Large intestine (tissue), 3 donors: ENCODE measurements at regions not wholly inside any gene's neighbourhood (a gene's known extent, or its start where the extent isn't known, plus 50 kb on each side); places are given as distances from the start of the nearest gene placed in this dataset.

Source experiments
- DNase-seq, 2 donors: peaks; one replicate each; pipeline versions ENCODE4 v3.0.0 to v3.0.0-alpha.2; 2013
- H3K27ac ChIP-seq: one replicate; pipeline ENCODE4 v1.5.1; 2013; ENCODE audit warnings: low read length
- H3K27me3 ChIP-seq: 2 replicates; pipeline ENCODE4 v1.6.1; 2013; ENCODE audit warnings: low read length; ENCODE audit not compliant: control insufficient read depth, insufficient read depth
- H3K36me3 ChIP-seq: 2 replicates; pipeline ENCODE4 v1.6.1; 2013; ENCODE audit warnings: low read length; ENCODE audit not compliant: control insufficient read depth, insufficient read depth
- H3K4me1 ChIP-seq: one replicate; pipeline ENCODE4 v1.6.1; 2013; ENCODE audit warnings: low read length; ENCODE audit not compliant: control insufficient read depth, insufficient read depth
- H3K4me3 ChIP-seq: one replicate; pipeline ENCODE4 v1.5.1; 2013; ENCODE audit warnings: low read length
- H3K9me3 ChIP-seq: one replicate; pipeline ENCODE4 v1.6.1; 2013; ENCODE audit warnings: mild to moderate bottlenecking, low read depth, low read length, moderate library complexity; ENCODE audit not compliant: control insufficient read depth
- WGBS: methylation state at CpG from one replicate; pipeline ENCODE4 v1.1.5; 2013; ENCODE audit warnings: low lambda C conversion rate; ENCODE audit not compliant: insufficient coverage; 5-methylcytosine and 5-hydroxymethylcytosine counted together

- Histone ChIP-seq H3K4me1 (no peaks in the 10 kb centered on the region), H3K4me3 (no peak overlapping the region), H3K27ac (no peak overlapping the region), H3K9me3 (no peaks in the 10 kb centered on the region), H3K27me3 (no peaks in the 10 kb centered on the region), H3K36me3 (no peaks in the 10 kb centered on the region)
- WGBS = no CpG with 5 or more reads among the region's 4 CpGs
- no peak for DNase-seq
Measured at GRCh38 chr7:135831455-135832195, 83.0 kb upstream of the FAM180A start.

- no peak overlapping the region for H3K27ac ChIP-seq
- H3K4me1 ChIP-seq = no peaks in the 10 kb centered on the region
- H3K27me3 ChIP-seq = no peaks in the 10 kb centered on the region
- no peaks in the 10 kb centered on the region for H3K9me3 ChIP-seq
- H3K36me3 ChIP-seq = no peaks in the 10 kb centered on the region
- DNase-seq = no peak
- no peak overlapping the region for H3K4me3 ChIP-seq
- no CpG with 5 or more reads among the region's 9 CpGs for WGBS
Measured at GRCh38 chr7:135828604-135829003, 80.0 kb upstream of the FAM180A start.

GRCh38 chr7:135827391-135827790, 78.8 kb upstream of the FAM180A start:
- WGBS = 0% methylated on average over 1 of the region's 2 CpGs
- H3K4me3 ChIP-seq = no peak overlapping the region

DNA sequence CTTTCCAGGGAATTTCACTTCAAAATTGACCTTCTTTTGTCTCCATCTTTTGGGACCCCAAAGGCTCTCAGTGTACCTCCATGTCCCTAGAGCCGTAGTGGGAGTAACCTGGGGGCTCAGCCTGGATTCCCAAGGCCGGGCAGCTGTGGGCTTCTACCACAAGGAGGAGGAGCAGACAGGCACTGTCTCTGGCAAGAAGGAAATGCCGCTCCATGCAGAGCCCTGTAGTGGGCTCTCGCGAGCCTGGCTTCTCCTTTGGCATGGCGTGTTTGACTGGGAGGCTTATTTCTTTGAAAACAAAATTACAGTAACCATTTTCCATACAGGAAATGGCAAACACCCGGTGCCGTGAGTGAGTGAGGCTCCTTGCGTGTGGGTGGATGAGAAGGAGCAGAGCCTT, 76.8 kb upstream of the FAM180A start:
- Histone ChIP-seq H3K36me3 (no peaks in the 10 kb centered on the region), H3K27me3 (no peaks in the 10 kb centered on the region), H3K9me3 (no peaks in the 10 kb centered on the region), H3K27ac (no peak overlapping the region), H3K4me3 (no peak overlapping the region), H3K4me1 (no peaks in the 10 kb centered on the region)
- DNase-seq = no peak
- no CpG with 5 or more reads among the region's 9 CpGs for WGBS

More at GRCh38 chr7:135827391-135827790, 78.8 kb upstream of the FAM180A start:
- no peak overlapping the region for H3K27ac ChIP-seq
- H3K4me1 ChIP-seq = no peaks in the 10 kb centered on the region
- H3K36me3 ChIP-seq = no peaks in the 10 kb centered on the region
- no peak for DNase-seq
- no peaks in the 10 kb centered on the region for H3K9me3 ChIP-seq
- H3K27me3 ChIP-seq = no peaks in the 10 kb centered on the region

DNA sequence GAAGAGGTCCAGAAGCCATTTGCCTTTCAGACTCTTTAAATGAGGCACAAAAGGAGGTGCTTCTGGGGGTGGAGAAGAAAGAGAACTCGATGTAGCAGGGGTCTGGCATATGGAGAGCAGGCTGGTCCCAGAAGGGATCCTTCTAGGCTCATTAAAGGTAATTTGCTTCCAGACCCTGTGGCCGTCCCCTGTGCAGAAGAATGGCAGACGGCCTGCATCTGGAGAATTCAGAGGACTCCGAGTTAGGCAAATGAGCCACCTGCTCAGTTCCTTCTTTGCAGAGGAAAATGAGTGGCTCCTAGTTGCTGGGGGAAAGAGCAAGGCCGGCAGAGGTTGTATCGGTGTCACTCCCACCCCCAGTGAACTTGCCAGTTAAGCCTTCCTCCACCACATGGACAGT, 73.8 kb upstream of the FAM180A start:
- Histone ChIP-seq H3K27me3 (no peaks in the 10 kb centered on the region), H3K4me3 (no peak overlapping the region), H3K4me1 (no peaks in the 10 kb centered on the region), H3K27ac (no peak overlapping the region), H3K36me3 (no peaks in the 10 kb centered on the region), H3K9me3 (no peaks in the 10 kb centered on the region)
- no CpG with 5 or more reads among the region's 6 CpGs for WGBS
- DNase-seq = no peak

DNA sequence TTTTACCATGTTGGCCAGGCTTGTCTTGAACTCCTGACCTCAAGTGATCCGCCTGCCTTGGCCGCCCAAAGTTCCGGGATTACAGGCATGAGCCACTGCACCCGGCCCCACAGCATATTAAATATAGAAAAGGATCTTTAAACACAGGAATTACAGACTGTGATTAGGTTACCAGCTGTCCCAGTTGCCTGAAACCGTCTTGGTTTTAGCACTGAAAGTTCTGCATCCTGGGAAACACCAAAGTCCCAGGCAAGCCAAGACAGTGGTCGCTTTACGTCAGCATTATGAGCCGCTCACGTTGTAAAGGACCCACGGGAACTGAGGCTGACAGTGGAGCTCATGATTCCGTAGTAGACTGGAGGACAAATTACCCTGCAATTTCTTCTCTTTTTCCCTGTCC, 69.0 kb upstream of the FAM180A start:
- Histone ChIP-seq H3K36me3 (no peaks in the 10 kb centered on the region), H3K4me3 (no peak overlapping the region), H3K27me3 (no peaks in the 10 kb centered on the region), H3K9me3 (no peaks in the 10 kb centered on the region), H3K27ac (no peak overlapping the region), H3K4me1 (no peaks in the 10 kb centered on the region)
- no CpG with 5 or more reads among the region's 11 CpGs for WGBS
- no peak for DNase-seq

DNA sequence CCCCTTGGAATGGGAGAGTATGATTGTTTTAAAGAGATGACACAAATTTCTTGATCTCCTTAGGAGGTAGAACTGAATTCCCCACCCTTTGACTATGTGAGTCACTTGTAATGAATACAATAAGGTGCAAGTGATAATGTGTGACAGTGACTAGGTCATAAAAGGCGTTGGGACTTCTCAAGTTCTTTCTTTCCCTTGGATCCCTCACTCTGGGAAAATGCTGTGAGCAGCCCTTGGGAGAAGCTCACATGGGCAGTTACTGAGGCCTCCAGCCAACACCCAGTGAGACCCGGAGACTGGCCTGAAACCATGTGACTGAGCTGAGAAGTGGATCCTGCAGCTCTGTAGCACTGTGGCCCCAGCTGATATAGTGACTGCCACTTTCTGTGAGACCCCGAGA, 66.4 kb upstream of the FAM180A start:
- no CpG with 5 or more reads among the region's 3 CpGs for WGBS
- no peaks in the 10 kb centered on the region for H3K36me3 ChIP-seq

GRCh38 chr7:135812148-135812547, 63.5 kb upstream of the FAM180A start:
- Histone ChIP-seq H3K36me3 (no peaks in the 10 kb centered on the region), H3K4me3 (no peak overlapping the region), H3K27me3 (no peaks in the 10 kb centered on the region), H3K4me1 (no peaks in the 10 kb centered on the region), H3K9me3 (no peaks in the 10 kb centered on the region), H3K27ac (no peak overlapping the region)
- no CpG with 5 or more reads among the region's 8 CpGs for WGBS
- DNase-seq = no peak

More for the DNA sequence above, 66.4 kb upstream of the FAM180A start:
- no peak for DNase-seq
- H3K9me3 ChIP-seq = no peaks in the 10 kb centered on the region
- no peaks in the 10 kb centered on the region for H3K27me3 ChIP-seq
- H3K4me3 ChIP-seq = no peak overlapping the region
- no peaks in the 10 kb centered on the region for H3K4me1 ChIP-seq
- H3K27ac ChIP-seq = no peak overlapping the region

GRCh38 chr7:135811506-135811905, 62.9 kb upstream of the FAM180A start:
- no peak overlapping the region for H3K4me3 ChIP-seq
- no peaks in the 10 kb centered on the region for H3K9me3 ChIP-seq
- DNase-seq = peak; percentile 25 to 36
- H3K27me3 ChIP-seq = no peaks in the 10 kb centered on the region
- H3K27ac ChIP-seq = no peak overlapping the region
- no peaks in the 10 kb centered on the region for H3K36me3 ChIP-seq
- H3K4me1 ChIP-seq = no peaks in the 10 kb centered on the region

DNA sequence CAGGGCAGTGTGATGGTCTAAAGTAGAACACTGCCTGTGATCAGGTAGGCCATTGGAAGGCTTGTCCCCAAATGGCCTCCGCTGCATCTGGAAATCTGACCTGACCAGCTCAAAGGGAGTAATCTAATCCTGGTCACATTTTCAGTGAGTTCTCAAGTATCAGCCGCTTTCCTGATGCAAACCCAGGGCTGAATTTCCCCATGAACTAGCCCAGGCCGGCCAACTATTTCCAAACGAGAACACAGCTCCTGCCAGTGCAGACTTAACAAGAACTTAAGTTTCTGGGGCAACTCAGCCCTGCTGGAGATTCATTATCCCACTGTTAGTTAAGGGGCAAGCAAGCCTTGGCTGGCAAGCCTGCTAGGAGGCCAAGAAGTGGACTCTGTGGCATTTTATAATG, 59.6 kb upstream of the FAM180A start:
- DNase-seq = no peak
- H3K27ac ChIP-seq = no peak overlapping the region

DNA sequence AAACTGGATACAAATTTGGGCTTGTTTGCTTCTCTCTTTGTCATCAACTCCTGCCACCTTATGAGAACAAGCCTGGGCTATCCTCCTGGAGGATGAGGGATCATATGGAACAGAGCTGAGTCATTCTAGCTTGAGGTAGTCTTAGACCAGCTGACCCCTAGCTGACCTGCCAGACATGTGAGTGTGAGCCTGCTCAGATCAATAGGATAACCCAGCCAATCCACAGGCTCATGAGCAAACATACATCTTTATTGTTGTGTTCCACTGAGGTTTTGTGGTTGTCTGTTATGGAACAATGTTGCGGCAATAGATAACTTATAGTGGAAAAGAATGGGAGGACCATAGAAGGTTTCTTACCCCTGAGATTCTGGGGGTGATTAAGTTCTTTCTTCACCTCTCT, 54.5 kb upstream of the FAM180A start:
- peaks cover 2% of the 10 kb centered on the region for H3K27me3 ChIP-seq
- WGBS = no CpG with 5 or more reads among the region's 1 CpG
- H3K9me3 ChIP-seq = no peaks in the 10 kb centered on the region
- no peak overlapping the region for H3K4me3 ChIP-seq
- DNase-seq = no peak
- H3K27ac ChIP-seq = no peak overlapping the region
- no peaks in the 10 kb centered on the region for H3K4me1 ChIP-seq
- no peaks in the 10 kb centered on the region for H3K36me3 ChIP-seq

More for the DNA sequence above, 59.6 kb upstream of the FAM180A start:
- no CpG with 5 or more reads among the region's 4 CpGs for WGBS
- Histone ChIP-seq H3K9me3 (no peaks in the 10 kb centered on the region), H3K4me1 (no peaks in the 10 kb centered on the region), H3K27me3 (no peaks in the 10 kb centered on the region), H3K36me3 (no peaks in the 10 kb centered on the region), H3K4me3 (no peak overlapping the region)
